K562 (cell line): ENCODE measurements at regions not wholly inside any gene's neighbourhood (a gene's known extent, or its start where the extent isn't known, plus 50 kb on each side); places are given as distances from the start of the nearest gene placed in this dataset.

ENCODE experiments used
- ELF4 ChIP-seq: fragments of 450-650 bp; formaldehyde crosslinking; IDR thresholded peaks from 2 replicates; pipeline ENCODE4 v1.4.0; 2022; ENCODE audit warnings: missing genetic modification characterization
- GATAD2B ChIP-seq: fragments of 450-650 bp; IDR thresholded peaks from 2 replicates; pipeline ENCODE4 v1.6.1; 2017; ENCODE audit warnings: mild to moderate bottlenecking, borderline replicate concordance
- HDAC6 ChIP-seq: IDR thresholded peaks from 2 replicates; pipeline ENCODE4 v1.6.1; 2012; ENCODE audit warnings: low read depth, mild to moderate bottlenecking, control low read depth, inconsistent platforms, low read length, moderate library complexity
- LARP7 ChIP-seq: fragments of 450-650 bp; IDR thresholded peaks from 2 replicates; pipeline ENCODE4 v1.6.1; 2016
- NR3C1 ChIP-seq: sonication (generic); formaldehyde crosslinking; IDR thresholded peaks from 2 replicates; pipeline ENCODE4 v1.8.1; 2022; ENCODE audit warnings: missing genetic modification reagents
- RBM15 ChIP-seq: fragments of 200-400 bp; formaldehyde crosslinking; IDR thresholded peaks from 2 replicates; pipeline ENCODE4 v1.6.1; 2018; ENCODE audit warnings: mild to moderate bottlenecking, low read length, moderate library complexity; ENCODE audit not compliant: insufficient read depth
- RERE ChIP-seq: sonication (generic); formaldehyde crosslinking; IDR thresholded peaks from 2 replicates; pipeline ENCODE4 v1.8.0; 2023; ENCODE audit warnings: missing genetic modification reagents, mild to moderate bottlenecking, borderline replicate concordance
- SIN3B ChIP-seq: fragments of 450-650 bp; IDR thresholded peaks from 2 replicates; pipeline ENCODE4 v1.6.1; 2017; ENCODE audit warnings: low read depth, mild to moderate bottlenecking, moderate library complexity
- TARDBP ChIP-seq: fragments of 450-650 bp; IDR thresholded peaks from 2 replicates; pipeline ENCODE4 v1.6.1; 2016
- ZBTB12 ChIP-seq: fragments of 250-450 bp; sonication (Bioruptor Pico); IDR thresholded peaks from 2 replicates; pipeline ENCODE4 v1.4.0; 2020
- ZNF395 ChIP-seq: fragments of 200-800 bp; sonication (Bioruptor generic); IDR thresholded peaks from 2 replicates; pipeline ENCODE4 v1.6.1; 2017; ENCODE audit warnings: missing genetic modification characterization, missing compliant biosample characterization
- ZNF644 ChIP-seq: fragments of 200-800 bp; sonication (Bioruptor generic); IDR thresholded peaks from 2 replicates; pipeline ENCODE4 v1.6.1; 2016; ENCODE audit warnings: low read depth, missing genetic modification characterization, missing compliant biosample characterization
- ZNF707 ChIP-seq: fragments of 250-450 bp; sonication (Bioruptor Pico); conservative IDR thresholded peaks from 2 replicates; pipeline ENCODE4 v1.8.0; 2022; ENCODE audit warnings: inconsistent platforms, mild to moderate bottlenecking, moderate library complexity
- ZNF717 ChIP-seq: fragments of 250-450 bp; sonication (Bioruptor Pico); IDR thresholded peaks from 2 replicates; pipeline ENCODE4 v1.5.0; 2021
- TF ChIP-seq, protein P1 (sequence below): fragments of 250-450 bp; sonication (Bioruptor Pico); IDR thresholded peaks from 2 replicates; pipeline ENCODE4 v1.8.0; 2022; ENCODE audit warnings: moderate library complexity, mild to moderate bottlenecking, inconsistent platforms
- TF ChIP-seq, protein P2 (sequence below): fragments of 250-450 bp; sonication (Bioruptor Pico); IDR thresholded peaks from 2 replicates; pipeline ENCODE4 v1.8.0; 2022; ENCODE audit warnings: inconsistent platforms, mild to moderate bottlenecking, moderate library complexity, borderline replicate concordance

DNA sequence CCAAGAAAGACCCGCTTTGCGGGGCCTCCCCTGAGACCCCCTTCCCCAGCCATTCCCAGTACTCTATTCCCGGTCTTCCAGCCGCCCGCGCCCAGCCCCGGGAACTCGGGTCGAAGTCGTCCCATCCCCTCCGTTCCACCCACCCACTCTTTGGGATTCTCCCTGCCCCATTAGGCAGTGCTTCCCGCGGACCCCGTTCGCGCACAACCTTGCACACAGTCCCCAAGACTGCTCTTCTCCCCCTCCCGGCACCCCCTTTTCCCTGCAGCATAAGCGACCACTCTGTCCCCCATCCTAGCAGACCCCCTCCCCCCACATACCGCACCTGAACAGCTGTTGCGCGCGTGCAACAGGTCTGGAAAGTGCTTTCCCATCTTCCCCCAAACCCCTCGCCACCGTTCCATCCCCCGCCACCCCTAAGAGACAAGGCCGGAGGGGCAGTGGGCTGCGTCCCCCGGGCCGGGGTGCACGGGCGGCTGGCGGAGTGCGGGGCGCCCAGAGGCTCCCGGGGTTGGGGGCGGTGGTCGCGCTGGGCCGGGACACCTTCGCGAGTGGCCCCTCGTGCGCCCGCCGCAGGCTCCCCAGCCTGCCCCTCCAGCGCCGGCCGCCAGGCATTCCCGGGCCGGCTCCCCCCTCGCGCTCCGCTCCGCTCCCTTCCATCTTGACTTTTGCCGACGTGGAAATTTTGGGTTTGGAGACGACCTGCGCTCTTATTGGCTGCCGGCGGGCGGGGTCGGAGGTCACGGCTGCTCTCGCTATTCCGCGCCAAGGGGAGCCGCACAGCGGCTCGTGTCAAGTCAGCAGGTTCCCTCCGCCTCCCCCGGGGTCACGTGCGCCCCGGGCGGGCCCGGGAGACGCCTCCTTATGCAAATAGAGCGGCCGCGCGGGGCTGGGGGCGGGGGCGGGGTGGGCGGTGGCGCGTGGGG lies 201.2 kb upstream of the NFE2L3 start (continued):
- TF ChIP-seq ZBTB12 (CRISPR knock-in tag) (no peak), ZNF707 (CRISPR knock-in tag) (no peak), LARP7 (no peak), RBM15 (no peak), ZNF717 (CRISPR knock-in tag) (no peak), TARDBP (no peak), NR3C1 (CRISPR knock-in tag) (no peak), ZNF395 (0 out of 2 replicates have a peak, but pooled peaks have one; percentile 15), RERE (no peak), GATAD2B (no peak), SIN3B (peak; percentile 92), HDAC6 (no peak), ZNF644 (tag) (no peak), ELF4 (no peak)
- TF ChIP-seq, protein P1, sequence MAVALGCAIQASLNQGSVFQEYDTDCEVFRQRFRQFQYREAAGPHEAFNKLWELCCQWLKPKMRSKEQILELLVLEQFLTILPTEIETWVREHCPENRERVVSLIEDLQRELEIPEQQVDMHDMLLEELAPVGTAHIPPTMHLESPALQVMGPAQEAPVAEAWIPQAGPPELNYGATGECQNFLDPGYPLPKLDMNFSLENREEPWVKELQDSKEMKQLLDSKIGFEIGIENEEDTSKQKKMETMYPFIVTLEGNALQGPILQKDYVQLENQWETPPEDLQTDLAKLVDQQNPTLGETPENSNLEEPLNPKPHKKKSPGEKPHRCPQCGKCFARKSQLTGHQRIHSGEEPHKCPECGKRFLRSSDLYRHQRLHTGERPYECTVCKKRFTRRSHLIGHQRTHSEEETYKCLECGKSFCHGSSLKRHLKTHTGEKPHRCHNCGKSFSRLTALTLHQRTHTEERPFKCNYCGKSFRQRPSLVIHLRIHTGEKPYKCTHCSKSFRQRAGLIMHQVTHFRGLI (CRISPR knock-in tag), result no peak
- TF ChIP-seq, protein P2, sequence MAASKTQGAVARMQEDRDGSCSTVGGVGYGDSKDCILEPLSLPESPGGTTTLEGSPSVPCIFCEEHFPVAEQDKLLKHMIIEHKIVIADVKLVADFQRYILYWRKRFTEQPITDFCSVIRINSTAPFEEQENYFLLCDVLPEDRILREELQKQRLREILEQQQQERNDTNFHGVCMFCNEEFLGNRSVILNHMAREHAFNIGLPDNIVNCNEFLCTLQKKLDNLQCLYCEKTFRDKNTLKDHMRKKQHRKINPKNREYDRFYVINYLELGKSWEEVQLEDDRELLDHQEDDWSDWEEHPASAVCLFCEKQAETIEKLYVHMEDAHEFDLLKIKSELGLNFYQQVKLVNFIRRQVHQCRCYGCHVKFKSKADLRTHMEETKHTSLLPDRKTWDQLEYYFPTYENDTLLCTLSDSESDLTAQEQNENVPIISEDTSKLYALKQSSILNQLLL (CRISPR knock-in tag), result no peak
